ENCODE measurements at regions not wholly inside any gene's neighbourhood (a gene's known extent, or its start where the extent isn't known, plus 50 kb on each side); places are given as distances from the start of the nearest gene placed in this dataset.

GRCh38 chr4:164413743-164414142, 340.2 kb upstream of the SMIM31 start:
- no peak overlapping the region for H3K4me3 ChIP-seq (ENCODE audit: low read depth, poor library complexity, severe bottlenecking)
- DNase-seq (ENCODE audit: low spot score in 2 of 2), result no peak
- 90% methylated on average over 2 of the region's 2 CpGs for WGBS, 2 donors
- TF ChIP-seq POLR2A (IDR thresholded peaks at IDR 0.05) (no peak), CTCF (IDR thresholded peaks at IDR 0.05) (no peak)
- intact Hi-C loops (cut with DNase I; ENCODE audit: low total_unique reads), result no loop called here

GRCh38 chr4:164423819-164424218, 330.1 kb upstream of the SMIM31 start:
- intact Hi-C loops (cut with DNase I; ENCODE audit: low total_unique reads), result no loop called here
- WGBS, 2 donors, result 45 to 57% methylated on average over 1 of the region's 1 CpG
- TF ChIP-seq POLR2A (IDR thresholded peaks at IDR 0.05) (no peak), CTCF (IDR thresholded peaks at IDR 0.05) (no peak)
- DNase-seq (ENCODE audit: low spot score in 2 of 2), result no peak
- H3K4me3 ChIP-seq (ENCODE audit: low read depth, poor library complexity, severe bottlenecking), result no peak overlapping the region

- H3K4me3 ChIP-seq (ENCODE audit: low read depth, poor library complexity, severe bottlenecking), result no peak overlapping the region
- TF ChIP-seq POLR2A (IDR thresholded peaks at IDR 0.05) (no peak), CTCF (IDR thresholded peaks at IDR 0.05) (no peak)
- intact Hi-C loops (cut with DNase I; ENCODE audit: low total_unique reads), result no loop called here
- DNase-seq (ENCODE audit: low spot score in 2 of 2), result no peak
- 76% methylated on average over 4 of the region's 4 CpGs for WGBS, 2 donors
These were observed 329.1 kb upstream of the SMIM31 start for GRCh38 chr4:164424846-164425245.

- TF ChIP-seq POLR2A (IDR thresholded peaks at IDR 0.05) (no peak), CTCF (IDR thresholded peaks at IDR 0.05) (no peak)
- 75 to 83% methylated on average over 2 of the region's 2 CpGs for WGBS, 2 donors
- intact Hi-C loops (cut with DNase I; ENCODE audit: low total_unique reads), result no loop called here
- no peak overlapping the region for H3K4me3 ChIP-seq (ENCODE audit: low read depth, poor library complexity, severe bottlenecking)
- no peak for DNase-seq (ENCODE audit: low spot score in 2 of 2)
These were observed 325.4 kb upstream of the SMIM31 start for GRCh38 chr4:164428561-164428960.

- TF ChIP-seq CTCF (IDR thresholded peaks at IDR 0.05) (no peak), POLR2A (IDR thresholded peaks at IDR 0.05) (no peak)
- intact Hi-C loops (cut with DNase I; ENCODE audit: low total_unique reads), result no loop called here
- no peak overlapping the region for H3K4me3 ChIP-seq (ENCODE audit: low read depth, poor library complexity, severe bottlenecking)
- DNase-seq (ENCODE audit: low spot score in 2 of 2), result no peak
- 59 to 85% methylated on average over 3 of the region's 3 CpGs for WGBS, 2 donors
These were observed 315.6 kb upstream of the SMIM31 start for GRCh38 chr4:164438321-164438720.

- intact Hi-C loops (cut with DNase I; ENCODE audit: low total_unique reads), result no loop called here
- TF ChIP-seq POLR2A (IDR thresholded peaks at IDR 0.05), result no peak
- no peak for TF ChIP-seq CTCF (IDR thresholded peaks at IDR 0.05)
- WGBS, 2 donors, result 66 to 73% methylated on average over 4 of the region's 4 CpGs
- H3K4me3 ChIP-seq (ENCODE audit: low read depth, poor library complexity, severe bottlenecking), result no peak overlapping the region
- DNase-seq (ENCODE audit: low spot score in 2 of 2), result no peak
These were observed 314.9 kb upstream of the SMIM31 start for GRCh38 chr4:164439037-164439436.
